Fibroblast of the aortic adventitia (primary cell): ENCODE measurements at regions not wholly inside any gene's neighbourhood (a gene's known extent, or its start where the extent isn't known, plus 50 kb on each side); places are given as distances from the start of the nearest gene placed in this dataset.

ENCODE experiments used
- DNase-seq: peaks from one replicate; pipeline ENCODE4 v3.0.0-alpha.2; 2010; ENCODE audit warnings: low read depth
- H3K4me3 ChIP-seq: 2 replicates; pipeline ENCODE4 v1.5.1; 2011; ENCODE audit warnings: low read depth, mild to moderate bottlenecking, control low read depth, low read length, moderate library complexity
- CTCF ChIP-seq: IDR thresholded peaks from 2 replicates; pipeline ENCODE4 v1.5.1; 2011; ENCODE audit warnings: mild to moderate bottlenecking, low read length, control low read depth, inconsistent platforms; ENCODE audit not compliant: insufficient read depth

DNA sequence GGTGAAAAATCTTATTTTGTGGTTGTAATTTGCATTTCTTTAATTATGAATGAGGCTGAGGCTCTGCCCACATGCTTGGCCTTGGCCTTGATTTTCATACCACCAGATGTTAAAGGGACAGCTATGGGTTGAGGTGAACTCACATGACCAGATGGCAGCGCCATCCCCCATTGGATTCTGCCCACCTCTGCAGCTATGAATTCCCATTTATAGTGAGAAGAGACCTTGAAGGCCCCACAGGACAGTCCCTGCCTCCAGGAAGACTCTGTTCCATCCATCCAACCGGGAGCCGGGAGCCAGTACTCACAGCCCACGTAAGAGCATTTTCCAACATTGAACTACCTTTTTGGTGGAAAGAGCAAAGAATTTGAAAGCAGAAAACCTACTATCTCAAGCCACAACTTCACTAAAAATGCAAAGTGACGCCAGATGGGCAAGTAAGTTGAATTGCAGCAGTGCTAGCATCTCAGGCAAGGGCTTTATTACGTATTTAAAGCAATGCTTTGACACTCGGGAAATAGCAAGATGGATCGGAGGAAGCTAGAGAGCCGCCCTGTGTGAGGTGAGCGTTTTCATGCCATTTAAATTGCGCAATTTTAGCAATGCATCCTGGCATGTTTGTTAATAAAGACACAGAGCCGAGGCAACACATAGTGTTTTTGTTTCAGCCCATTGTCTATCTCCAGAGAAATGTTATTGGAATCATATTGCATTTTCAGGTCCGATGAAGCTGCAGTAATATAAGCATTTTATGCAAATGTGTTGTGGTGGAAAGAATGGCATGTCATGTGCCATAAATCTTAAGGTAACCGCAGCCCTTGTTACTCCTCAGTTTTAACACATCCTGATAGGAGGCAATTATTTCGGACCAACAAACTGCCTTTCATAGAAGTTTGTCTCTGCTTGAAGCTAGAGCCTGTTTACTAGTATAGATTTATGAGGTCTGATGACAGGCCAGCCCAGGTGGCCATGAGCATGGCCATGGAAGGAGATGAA is 273.4 kb upstream of the TNRC6C start:
- no peak overlapping the region for H3K4me3 ChIP-seq

GRCh38 chr17:77685881-77686486 is 272.5 kb upstream of the TNRC6C start:
- H3K4me3 ChIP-seq, result no peak overlapping the region
- DNase-seq, result no peak
- no peak for TF ChIP-seq CTCF

More for the DNA sequence above, 273.4 kb upstream of the TNRC6C start:
- no peak for DNase-seq
- no peak for TF ChIP-seq CTCF

- no peak for TF ChIP-seq CTCF
- DNase-seq, result no peak
- H3K4me3 ChIP-seq, result no peak overlapping the region
Observed at GRCh38 chr17:77686903-77687302, 271.6 kb upstream of the TNRC6C start.

- TF ChIP-seq CTCF, result no peak
- DNase-seq, result no peak
- H3K4me3 ChIP-seq, result no peak overlapping the region
Observed at GRCh38 chr17:77687417-77687816, 271.1 kb upstream of the TNRC6C start.

- no peak for TF ChIP-seq CTCF
- H3K4me3 ChIP-seq, result no peak overlapping the region
- no peak for DNase-seq
Observed at GRCh38 chr17:77687921-77688320, 270.6 kb upstream of the TNRC6C start.

DNA sequence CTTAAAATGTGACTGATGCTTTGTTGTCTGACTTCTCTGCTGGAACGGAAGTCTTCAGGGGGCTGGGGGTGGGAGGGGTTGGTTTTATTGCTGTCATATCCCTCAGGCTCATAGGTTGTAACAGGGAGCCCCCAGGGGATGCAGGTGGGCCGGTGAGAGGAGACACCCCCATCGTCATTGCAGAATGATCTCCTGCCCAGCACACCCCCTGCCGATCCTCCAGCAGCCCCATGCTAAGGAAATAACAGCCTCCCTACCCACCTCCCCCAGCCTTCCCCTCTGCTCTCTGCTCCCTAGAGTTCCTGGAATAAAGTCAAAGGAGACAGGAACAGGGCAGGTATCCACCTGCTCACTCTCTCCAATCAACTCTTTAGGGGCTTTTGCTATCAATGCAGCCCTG is 270.1 kb upstream of the TNRC6C start:
- no peak for DNase-seq
- TF ChIP-seq CTCF, result no peak
- no peak overlapping the region for H3K4me3 ChIP-seq
